ENCODE measurements at regions not wholly inside any gene's neighbourhood (a gene's known extent, or its start where the extent isn't known, plus 50 kb on each side); places are given as distances from the start of the nearest gene placed in this dataset.

GRCh38 chrX:22325096-22325495 is 52.4 kb downstream of the CBLL2 start:
- DNase-seq (ENCODE audit: low read depth in 3 of 3) = no peak

- DNase-seq (ENCODE audit: low read depth in 3 of 3) = no peak
These were observed 57.1 kb downstream of the CBLL2 start for GRCh38 chrX:22329783-22330182.

GRCh38 chrX:22338740-22339139 is 66.0 kb downstream of the CBLL2 start:
- no peak for DNase-seq (ENCODE audit: low read depth in 3 of 3)

GRCh38 chrX:22339459-22339858 is 66.7 kb downstream of the CBLL2 start:
- no peak for DNase-seq (ENCODE audit: low read depth in 3 of 3)

- DNase-seq (ENCODE audit: low read depth in 3 of 3) = no peak
These were observed 67.4 kb downstream of the CBLL2 start for GRCh38 chrX:22340022-22340616.

- DNase-seq (ENCODE audit: low read depth in 3 of 3) = no peak
These were observed 70.5 kb downstream of the CBLL2 start for GRCh38 chrX:22343192-22343591.

GRCh38 chrX:22345884-22346283 is 73.2 kb downstream of the CBLL2 start:
- DNase-seq (ENCODE audit: low read depth in 3 of 3) = no peak

GRCh38 chrX:22347491-22347890 is 74.8 kb downstream of the CBLL2 start:
- no peak for DNase-seq (ENCODE audit: low read depth in 3 of 3)

- no peak for DNase-seq (ENCODE audit: low read depth in 3 of 3)
These were observed 76.4 kb downstream of the CBLL2 start for GRCh38 chrX:22349116-22349515.

GRCh38 chrX:22351076-22351475 is 78.4 kb downstream of the CBLL2 start:
- DNase-seq (ENCODE audit: low read depth in 3 of 3) = no peak

- no peak for DNase-seq (ENCODE audit: low read depth in 3 of 3)
These were observed 79.3 kb downstream of the CBLL2 start for GRCh38 chrX:22351966-22352365.

GRCh38 chrX:22357621-22358020 is 84.9 kb downstream of the CBLL2 start:
- DNase-seq (ENCODE audit: low read depth in 3 of 3) = no peak

- no peak for DNase-seq (ENCODE audit: low read depth in 3 of 3)
These were observed 87.4 kb downstream of the CBLL2 start for GRCh38 chrX:22360129-22360528.

GRCh38 chrX:22365460-22365859 is 92.7 kb downstream of the CBLL2 start:
- no peak for DNase-seq (ENCODE audit: low read depth in 3 of 3)

- no peak for DNase-seq (ENCODE audit: low read depth in 3 of 3)
These were observed 93.5 kb downstream of the CBLL2 start for GRCh38 chrX:22366166-22366702.

- DNase-seq (ENCODE audit: low read depth in 3 of 3) = no peak
These were observed 94.2 kb downstream of the CBLL2 start for GRCh38 chrX:22366906-22367305.

- no peak for DNase-seq (ENCODE audit: low read depth in 3 of 3)
These were observed 100.4 kb downstream of the CBLL2 start for GRCh38 chrX:22373094-22373493.

- DNase-seq (ENCODE audit: low read depth in 3 of 3) = no peak
These were observed 101.1 kb downstream of the CBLL2 start for GRCh38 chrX:22373766-22374165.

- no peak for DNase-seq (ENCODE audit: low read depth in 3 of 3)
These were observed 103.7 kb downstream of the CBLL2 start for GRCh38 chrX:22376369-22376768.

GRCh38 chrX:22378296-22378695 is 105.6 kb downstream of the CBLL2 start:
- no peak for DNase-seq (ENCODE audit: low read depth in 3 of 3)

GRCh38 chrX:22383988-22384387 is 111.3 kb downstream of the CBLL2 start:
- DNase-seq (ENCODE audit: low read depth in 3 of 3) = no peak

- DNase-seq (ENCODE audit: low read depth in 3 of 3) = no peak
These were observed 117.0 kb downstream of the CBLL2 start for GRCh38 chrX:22389556-22390179.

GRCh38 chrX:22392133-22392948 is 119.6 kb downstream of the CBLL2 start:
- no peak for DNase-seq (ENCODE audit: low read depth in 3 of 3)

Measured in stimulated activated CD4-positive, alpha-beta T cell treated with anti-CD3 and anti-CD28 coated beads, TNF-alpha, amount 100 ng/mL, for 24 hours (primary cell).